Adrenal gland (tissue), 9 donors: ENCODE measurements at regions not wholly inside any gene's neighbourhood (a gene's known extent, or its start where the extent isn't known, plus 50 kb on each side); places are given as distances from the start of the nearest gene placed in this dataset.

Experiments used
- DNase-seq, 7 donors: peaks; one replicate each; pipeline ENCODE4 v3.0.0-alpha.2; 2019 to 2020
- H3K27ac ChIP-seq, 5 donors: fragments of 200-600 bp; sonication (generic) in 4 of 5; 1 replicate in 3 of 5; 2 replicates in 2 of 5; pipeline versions ENCODE4 v1.5.1 to v1.8.0; 2016 to 2020; ENCODE audit warnings: mild to moderate bottlenecking in 1 of 5
- H3K27me3 ChIP-seq: fragments of 200-600 bp; 2 replicates; pipeline ENCODE4 v1.8.0; 2021
- H3K36me3 ChIP-seq, 2 donors: fragments of 200-600 bp; replicated peaks in 1 of 2; 1 replicate in 1 of 2; 2 replicates in 1 of 2; pipeline versions ENCODE4 v1.5.1 to v1.8.0; 2018 to 2022
- H3K4me1 ChIP-seq, 2 donors: fragments of 200-600 bp; replicated peaks in 1 of 2; 1 replicate in 1 of 2; 2 replicates in 1 of 2; pipeline versions ENCODE4 v1.5.1 to v1.8.0; 2018 to 2021
- H3K4me3 ChIP-seq, 4 donors: fragments of 200-600 bp; sonication (generic) in 3 of 4; one replicate each; pipeline ENCODE4 v1.5.1; 2016 to 2018
- H3K9me3 ChIP-seq, 3 donors: fragments of 200-600 bp; sonication (generic) in 1 of 3; replicated peaks in 1 of 3; 1 replicate in 2 of 3; 2 replicates in 1 of 3; pipeline versions ENCODE4 v1.5.1 to v1.8.0; 2016 to 2021
- POLR2A ChIP-seq, 2 donors: fragments of 450-650 bp; IDR thresholded peaks; one replicate each; pipeline ENCODE4 v1.6.1; 2017; ENCODE audit warnings: antibody characterized with exemption in 2 of 2, mild to moderate bottlenecking in 2 of 2, moderate library complexity in 1 of 2
- WGBS, 4 donors: extraction: QIAGEN DNeasy Blood & Tissue Kit in 2 of 4; methylation state at CpG; one replicate each; pipeline versions ENCODE4 v1.1.5 to v1.1.7; 2013 to 2017; 5-methylcytosine and 5-hydroxymethylcytosine counted together
- intact Hi-C, 2 donors: fragments of 100-400 bp; cut with DNase I; formaldehyde crosslinking; loops; one replicate each; pipeline versions ENCODE4 v1.14.1 to v1.15.0; 2022 to 2023
- TF ChIP-seq, protein P1 (sequence below), 6 experiments: fragments of 450-650 bp in 4 of 6; fragments of 200-600 bp in 2 of 6; sonication (generic) in 1 of 6; IDR thresholded peaks; 1 replicate in 5 of 6; 2 replicates in 1 of 6; pipeline versions ENCODE4 v1.5.1 to v1.8.0; 2016 to 2021; ENCODE audit warnings: antibody characterized with exemption in 6 of 6, mild to moderate bottlenecking in 2 of 6, moderate library complexity in 1 of 6
- donor health status: healthy with polysubstance abuse.
- donor health status: Bipolar disorder and iron deficiency.
- donor health status: DM: yes; HTN: yes; CAD: no.
- donor health status: DM: no; HTN: no; CAD: no.
- donor health status: DM: no; HTN: no; CAD: no.

GRCh38 chr14:32259368-32260013 lies 56.4 kb upstream of the RNU6-8 start:
- Histone ChIP-seq H3K27me3 (no peaks in the 10 kb centered on the region), H3K27ac (no peak overlapping the region), H3K9me3 (peaks cover 0 to 8% (median 0%) of the 10 kb centered on the region in 3 donors), H3K4me3 (no peak overlapping the region), H3K4me1 (peaks cover 9 to 25% of the 10 kb centered on the region in 2 donors), H3K36me3 (no peaks in the 10 kb centered on the region)
- DNase-seq = peak in 4 of 7 donors; percentile 30 to 62 (median 49)
- TF ChIP-seq, protein P1, sequence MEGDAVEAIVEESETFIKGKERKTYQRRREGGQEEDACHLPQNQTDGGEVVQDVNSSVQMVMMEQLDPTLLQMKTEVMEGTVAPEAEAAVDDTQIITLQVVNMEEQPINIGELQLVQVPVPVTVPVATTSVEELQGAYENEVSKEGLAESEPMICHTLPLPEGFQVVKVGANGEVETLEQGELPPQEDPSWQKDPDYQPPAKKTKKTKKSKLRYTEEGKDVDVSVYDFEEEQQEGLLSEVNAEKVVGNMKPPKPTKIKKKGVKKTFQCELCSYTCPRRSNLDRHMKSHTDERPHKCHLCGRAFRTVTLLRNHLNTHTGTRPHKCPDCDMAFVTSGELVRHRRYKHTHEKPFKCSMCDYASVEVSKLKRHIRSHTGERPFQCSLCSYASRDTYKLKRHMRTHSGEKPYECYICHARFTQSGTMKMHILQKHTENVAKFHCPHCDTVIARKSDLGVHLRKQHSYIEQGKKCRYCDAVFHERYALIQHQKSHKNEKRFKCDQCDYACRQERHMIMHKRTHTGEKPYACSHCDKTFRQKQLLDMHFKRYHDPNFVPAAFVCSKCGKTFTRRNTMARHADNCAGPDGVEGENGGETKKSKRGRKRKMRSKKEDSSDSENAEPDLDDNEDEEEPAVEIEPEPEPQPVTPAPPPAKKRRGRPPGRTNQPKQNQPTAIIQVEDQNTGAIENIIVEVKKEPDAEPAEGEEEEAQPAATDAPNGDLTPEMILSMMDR (IDR thresholded peaks at IDR 0.05) = no peak
- TF ChIP-seq POLR2A (IDR thresholded peaks at IDR 0.05) = no peak
- intact Hi-C loops = loop anchor here (10.0 kb wide), 3 partner anchors 55 to 745 kb away; partner anchors contain the start of genes RNU6-7 (in 1 of the 2) and RNU6-8 (in 1 of the 2)

DNA sequence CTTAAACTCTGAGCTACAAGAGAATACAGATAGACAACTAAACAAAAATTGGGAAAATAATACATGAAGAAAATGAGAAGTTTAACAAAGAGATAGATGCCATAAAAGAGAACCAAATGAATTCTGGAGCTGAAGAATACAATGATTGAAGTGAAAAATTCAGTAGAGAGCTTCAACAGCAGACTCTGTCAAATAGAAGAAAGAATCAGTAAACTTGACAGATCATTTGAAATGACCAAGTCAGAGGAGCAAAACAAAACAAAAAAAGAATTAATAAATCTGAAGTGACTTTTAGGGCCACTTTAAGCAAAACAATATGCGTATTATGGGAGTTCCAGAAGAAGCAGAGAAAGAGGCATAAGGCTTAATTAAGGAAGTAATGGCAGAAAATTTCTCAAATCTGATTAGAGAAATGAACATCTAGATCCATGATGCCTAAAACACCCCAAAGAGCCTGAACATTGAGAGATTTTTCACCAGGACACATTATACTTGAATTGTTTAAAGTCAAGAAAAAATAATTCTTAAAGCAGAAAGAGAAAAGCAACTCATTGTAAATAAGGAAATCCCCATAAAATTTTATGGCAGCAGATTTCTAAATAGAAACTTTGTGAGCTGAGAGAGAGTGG lies 61.0 kb upstream of the RNU6-8 start:
- no peaks in the 10 kb centered on the region for H3K36me3 ChIP-seq
- H3K27me3 ChIP-seq = no peaks in the 10 kb centered on the region
- no peak for DNase-seq
- no peak overlapping the region for H3K4me3 ChIP-seq
- no peak for TF ChIP-seq POLR2A (IDR thresholded peaks at IDR 0.05)
- TF ChIP-seq, protein P1 (IDR thresholded peaks at IDR 0.05) = no peak
- intact Hi-C loops = no loop called here
- 47 to 96% (median 71%) methylated on average over 1 of the region's 1 CpG for WGBS, 4 donors
- H3K9me3 ChIP-seq = peaks cover 0 to 13% (median 0%) of the 10 kb centered on the region in 3 donors
- peaks cover 7 to 13% of the 10 kb centered on the region in 2 donors for H3K4me1 ChIP-seq
- no peak overlapping the region for H3K27ac ChIP-seq

GRCh38 chr14:32265584-32265983 lies 62.5 kb upstream of the RNU6-8 start:
- DNase-seq = no peak
- Histone ChIP-seq H3K36me3 (no peaks in the 10 kb centered on the region), H3K27me3 (no peaks in the 10 kb centered on the region), H3K27ac (no peak overlapping the region), H3K4me3 (no peak overlapping the region), H3K9me3 (peaks cover 0 to 13% (median 0%) of the 10 kb centered on the region in 3 donors), H3K4me1 (no peaks in the 10 kb centered on the region)
- intact Hi-C loops = no loop called here
- TF ChIP-seq, protein P1 (IDR thresholded peaks at IDR 0.05) = no peak
- TF ChIP-seq POLR2A (IDR thresholded peaks at IDR 0.05) = no peak
- 86 to 94% (median 87%) methylated on average over 2 of the region's 2 CpGs for WGBS, 4 donors

DNA sequence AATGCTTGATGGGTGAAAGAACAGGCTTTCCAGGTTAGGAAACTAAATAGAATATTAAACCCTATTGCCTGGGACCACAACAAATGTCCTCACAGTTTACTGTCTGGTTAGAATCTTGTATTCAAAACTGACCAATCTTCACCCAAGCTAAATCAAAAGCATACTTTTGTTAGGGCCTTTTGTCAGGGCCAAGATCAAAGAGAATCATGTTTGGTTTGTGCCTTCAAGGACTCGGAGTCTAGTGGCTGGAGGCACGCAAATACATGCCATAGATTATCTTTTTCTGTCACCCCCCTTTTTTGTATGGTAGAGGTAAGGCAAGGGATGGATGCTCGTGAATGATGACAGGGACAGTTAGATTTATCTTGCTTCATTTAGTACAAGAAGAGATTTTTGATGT lies 51.1 kb upstream of the AKAP6 start:
- intact Hi-C loops = no loop called here
- 39 to 65% (median 54%) methylated on average over 3 of the region's 3 CpGs for WGBS, 4 donors
- Histone ChIP-seq H3K27me3 (no peaks in the 10 kb centered on the region), H3K36me3 (no peaks in the 10 kb centered on the region), H3K9me3 (no peaks in the 10 kb centered on the region), H3K4me1 (no peaks in the 10 kb centered on the region), H3K27ac (no peak overlapping the region), H3K4me3 (no peak overlapping the region)
- DNase-seq = no peak
- TF ChIP-seq, protein P1 (IDR thresholded peaks at IDR 0.05) = no peak
- no peak for TF ChIP-seq POLR2A (IDR thresholded peaks at IDR 0.05)
